Gastroesophageal sphincter (tissue), 4 donors: ENCODE measurements at regions not wholly inside any gene's neighbourhood (a gene's known extent, or its start where the extent isn't known, plus 50 kb on each side); places are given as distances from the start of the nearest gene placed in this dataset.

Experiments used
- ATAC-seq: fragments of 150-250 bp; one replicate; pipeline ENCODE4 v1.9.1; 2016; ENCODE audit warnings: mild to moderate bottlenecking, moderate library complexity
- H3K27ac ChIP-seq, 4 donors: fragments of 200-600 bp; sonication (generic) in 3 of 4; 1 replicate in 3 of 4; 2 replicates in 1 of 4; pipeline ENCODE4 v1.5.1; 2016 to 2019
- H3K27me3 ChIP-seq: fragments of 200-600 bp; sonication (generic); one replicate; pipeline ENCODE4 v1.5.1; 2019
- H3K36me3 ChIP-seq, 2 donors: fragments of 200-600 bp; sonication (generic); one replicate each; pipeline ENCODE4 v1.5.1; 2019; ENCODE audit warnings: control low read depth in 1 of 2
- H3K4me1 ChIP-seq, 3 donors: fragments of 200-600 bp; sonication (generic); 1 replicate in 2 of 3; 2 replicates in 1 of 3; pipeline ENCODE4 v1.5.1; 2016 to 2019; ENCODE audit warnings: control low read depth in 2 of 3
- H3K4me3 ChIP-seq, 2 donors: fragments of 200-600 bp; sonication (generic); one replicate each; pipeline ENCODE4 v1.5.1; 2019; ENCODE audit warnings: mild to moderate bottlenecking in 1 of 2, moderate library complexity in 1 of 2
- H3K9me3 ChIP-seq, 3 donors: fragments of 200-600 bp; sonication (generic); one replicate each; pipeline ENCODE4 v1.5.1; 2017 to 2019; ENCODE audit warnings: control low read depth in 2 of 3
- CTCF ChIP-seq, 4 experiments: fragments of 200-600 bp in 2 of 4; fragments of 450-650 bp in 2 of 4; sonication (generic) in 1 of 4; IDR thresholded peaks; one replicate each; pipeline ENCODE4 v1.5.1; 2017 to 2019; ENCODE audit warnings: antibody characterized with exemption in 4 of 4, mild to moderate bottlenecking in 2 of 4, moderate library complexity in 2 of 4
- EP300 ChIP-seq: sonication (generic); formaldehyde crosslinking; IDR thresholded peaks from one replicate; pipeline ENCODE4 v1.6.1; 2017; ENCODE audit warnings: antibody characterized with exemption, mild to moderate bottlenecking
- POLR2A ChIP-seq, 2 donors: fragments of 450-650 bp; IDR thresholded peaks; one replicate each; pipeline ENCODE4 v1.6.1; 2017; ENCODE audit warnings: antibody characterized with exemption in 2 of 2, mild to moderate bottlenecking in 2 of 2, moderate library complexity in 1 of 2
- POLR2AphosphoS5 ChIP-seq: sonication (generic); formaldehyde crosslinking; IDR thresholded peaks from one replicate; pipeline ENCODE4 v1.6.1; 2017; ENCODE audit warnings: antibody characterized with exemption
- WGBS, 2 donors: methylation state at CpG; one replicate each; pipeline ENCODE4 v1.1.5; 2018; ENCODE audit warnings: low coverage in 1 of 2; 5-methylcytosine and 5-hydroxymethylcytosine counted together

DNA sequence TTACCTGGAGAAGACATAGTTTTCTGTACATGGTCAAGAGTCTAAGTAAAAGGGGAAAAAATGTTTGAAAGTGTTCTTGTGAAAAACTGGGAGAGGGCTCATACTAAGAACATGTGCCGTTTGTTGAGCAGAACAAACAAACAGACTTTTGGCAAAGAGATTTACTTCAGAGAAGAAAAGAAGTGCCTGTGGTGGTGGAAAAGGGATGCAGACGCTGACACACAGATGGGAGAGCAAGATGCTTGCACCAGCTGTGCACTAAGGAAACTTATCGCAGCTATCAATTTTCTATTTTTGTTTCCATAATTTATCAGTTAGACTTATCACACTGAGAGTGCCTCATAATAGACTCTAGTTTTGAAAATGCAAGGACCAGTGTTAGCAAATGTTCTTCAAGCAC lies 259.6 kb upstream of the PDZRN3 start:
- no peak for ATAC-seq
- Histone ChIP-seq H3K9me3 (no peaks in the 10 kb centered on the region), H3K4me1 (no peaks in the 10 kb centered on the region), H3K4me3 (no peak overlapping the region), H3K27ac (no peak overlapping the region), H3K27me3 (no peaks in the 10 kb centered on the region), H3K36me3 (no peaks in the 10 kb centered on the region)
- TF ChIP-seq CTCF (IDR thresholded peaks at IDR 0.05), result no peak
- no peak for TF ChIP-seq POLR2A (IDR thresholded peaks at IDR 0.05)
- no peak for TF ChIP-seq POLR2AphosphoS5
- WGBS, 2 donors, result 45 to 80% methylated on average over 3 of the region's 3 CpGs

DNA sequence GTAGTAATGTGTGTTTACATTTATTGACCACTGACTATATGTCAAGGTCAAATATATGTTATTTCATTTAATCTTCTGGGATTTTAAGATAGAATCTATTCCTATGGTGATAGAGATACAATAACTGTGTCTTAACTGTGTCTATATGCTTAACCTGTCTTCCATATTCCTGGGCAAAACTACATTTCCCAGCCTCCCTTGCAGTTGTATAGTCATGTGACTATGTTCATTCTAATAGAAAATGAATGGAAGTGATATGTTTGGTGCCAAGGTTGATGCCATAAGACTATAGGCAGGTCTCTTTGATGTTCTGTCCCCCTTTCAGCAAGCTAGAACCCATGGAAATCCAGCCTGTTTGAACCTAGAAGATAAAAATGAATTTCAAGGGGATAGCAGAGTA lies 258.8 kb upstream of the PDZRN3 start:
- H3K27ac ChIP-seq, result no peak overlapping the region
- no peaks in the 10 kb centered on the region for H3K36me3 ChIP-seq
- TF ChIP-seq POLR2A (IDR thresholded peaks at IDR 0.05), result no peak
- no peak for ATAC-seq
- no peaks in the 10 kb centered on the region for H3K9me3 ChIP-seq
- no peak overlapping the region for H3K4me3 ChIP-seq
- no peaks in the 10 kb centered on the region for H3K27me3 ChIP-seq
- no peaks in the 10 kb centered on the region for H3K4me1 ChIP-seq

GRCh38 chr3:73874606-73875369 lies 250.0 kb upstream of the PDZRN3 start:
- H3K4me3 ChIP-seq, result no peak overlapping the region
- no peak for ATAC-seq
- 57 to 59% methylated on average over 4 of the region's 4 CpGs for WGBS, 2 donors
- H3K36me3 ChIP-seq, result no peaks in the 10 kb centered on the region
- TF ChIP-seq POLR2A (IDR thresholded peaks at IDR 0.05) (no peak), CTCF (IDR thresholded peaks at IDR 0.05) (no peak)
- no peaks in the 10 kb centered on the region for H3K9me3 ChIP-seq
- no peaks in the 10 kb centered on the region for H3K27me3 ChIP-seq
- no peaks in the 10 kb centered on the region for H3K4me1 ChIP-seq
- no peak overlapping the region for H3K27ac ChIP-seq

GRCh38 chr3:73874161-73874560 lies 249.4 kb upstream of the PDZRN3 start:
- H3K36me3 ChIP-seq, result no peaks in the 10 kb centered on the region
- H3K4me3 ChIP-seq, result no peak overlapping the region
- no peak for ATAC-seq
- no peaks in the 10 kb centered on the region for H3K27me3 ChIP-seq
- H3K4me1 ChIP-seq, result no peaks in the 10 kb centered on the region
- no peaks in the 10 kb centered on the region for H3K9me3 ChIP-seq
- 58 to 63% methylated on average over 4 of the region's 4 CpGs for WGBS, 2 donors
- no peak overlapping the region for H3K27ac ChIP-seq
- no peak for TF ChIP-seq POLR2AphosphoS5
- TF ChIP-seq POLR2A (IDR thresholded peaks at IDR 0.05), result no peak
- no peak for TF ChIP-seq EP300
- TF ChIP-seq CTCF (IDR thresholded peaks at IDR 0.05), result no peak

GRCh38 chr3:73868688-73869315 lies 244.1 kb upstream of the PDZRN3 start:
- H3K4me3 ChIP-seq, result no peak overlapping the region
- H3K9me3 ChIP-seq, result no peaks in the 10 kb centered on the region
- ATAC-seq, result no peak
- TF ChIP-seq POLR2AphosphoS5 (no peak), CTCF (IDR thresholded peaks at IDR 0.05) (peak; percentile 41 to 58 (median 56)), POLR2A (IDR thresholded peaks at IDR 0.05) (no peak), EP300 (no peak)
- H3K36me3 ChIP-seq, result no peaks in the 10 kb centered on the region
- 48 to 63% methylated on average over 3 of the region's 3 CpGs for WGBS, 2 donors
- no peaks in the 10 kb centered on the region for H3K27me3 ChIP-seq
- H3K4me1 ChIP-seq, result no peaks in the 10 kb centered on the region
- H3K27ac ChIP-seq, result no peak overlapping the region
